PC-3 (cell line): ENCODE measurements at regions not wholly inside any gene's neighbourhood (a gene's known extent, or its start where the extent isn't known, plus 50 kb on each side); places are given as distances from the start of the nearest gene placed in this dataset.
A peak's percentile ranks its signal among the peaks of the same experiment; 100 is the strongest.

ENCODE experiments used
- ATAC-seq: fragments of 200-7000 bp; cut with Tn5 transposase; 2 replicates; pipeline ENCODE4 v1.9.1; 2020; ENCODE audit warnings: mild to moderate bottlenecking, moderate library complexity
- BruUV-seq: library from RNA; stranded (reverse); fragments of 400-500 nt; replicated peaks from 2 replicates; lab custom pipeline; 2021; lab: Mats Ljungman, UMichigan
- CTCF ChIA-PET: fragments of 300-600 bp; sonication (Branson Sonifier 250); formaldehyde crosslinking; loops from one replicate; lab custom pipeline; 2022; ENCODE audit warnings: antibody characterized with exemption; lab: Charles Lee
- POLR2A ChIA-PET: fragments of 300-600 bp; sonication (Branson Sonifier 250); formaldehyde crosslinking; loops from one replicate; lab custom pipeline; 2022; ENCODE audit warnings: antibody characterized with exemption; ENCODE audit not compliant: unreplicated experiment; lab: Charles Lee
- DNase-seq: peaks from one replicate; pipeline ENCODE4 v3.0.0-alpha.2; 2015
- H2AFZ ChIP-seq: fragments of 300-600 bp; sonication (generic); 2 replicates; pipeline ENCODE4 v1.6.0; 2016; ENCODE audit warnings: antibody characterized with exemption, low read length
- H3F3A ChIP-seq: fragments of 300-600 bp; sonication (generic); one replicate; pipeline ENCODE4 v1.6.0; 2017; ENCODE audit warnings: antibody characterized with exemption, low read length, control low read depth, mild to moderate bottlenecking; ENCODE audit not compliant: unreplicated experiment
- H3K27ac ChIP-seq: fragments of 300-600 bp; sonication (generic); 2 replicates; pipeline ENCODE4 v1.5.1; 2016; ENCODE audit warnings: mild to moderate bottlenecking, low read length
- H3K27me3 ChIP-seq: fragments of 300-600 bp; sonication (generic); 2 replicates; pipeline ENCODE4 v1.6.1; 2016; ENCODE audit warnings: low read length, mixed read lengths
- H3K36me3 ChIP-seq: fragments of 300-600 bp; sonication (generic); 2 replicates; pipeline ENCODE4 v1.6.1; 2016; ENCODE audit warnings: low read depth, mixed run types, low read length, mixed read lengths
- H3K4me1 ChIP-seq: fragments of 300-600 bp; sonication (generic); 2 replicates; pipeline ENCODE4 v1.5.1; 2016; ENCODE audit warnings: low read length; ENCODE audit not compliant: insufficient read depth
- H3K4me2 ChIP-seq: fragments of 300-600 bp; sonication (generic); 2 replicates; pipeline ENCODE4 v1.6.0; 2016; ENCODE audit warnings: low read length
- H3K4me3 ChIP-seq: fragments of 300-600 bp; sonication (generic); 2 replicates; pipeline ENCODE4 v1.5.1; 2016; ENCODE audit warnings: mild to moderate bottlenecking, low read length, mixed read lengths
- H3K79me2 ChIP-seq: fragments of 300-600 bp; sonication (generic); 2 replicates; pipeline ENCODE4 v1.6.1; 2017; ENCODE audit warnings: low read length, mixed read lengths
- H3K9ac ChIP-seq: fragments of 300-600 bp; sonication (generic); 2 replicates; pipeline ENCODE4 v1.6.0; 2016; ENCODE audit warnings: mild to moderate bottlenecking, low read length
- H3K9me2 ChIP-seq: fragments of 300-600 bp; sonication (generic); replicated peaks from 2 replicates; pipeline ENCODE4 v1.6.1; 2016; ENCODE audit warnings: mixed run types, low read length, mixed read lengths
- H3K9me3 ChIP-seq: fragments of 300-600 bp; sonication (generic); 2 replicates; pipeline ENCODE4 v1.6.1; 2016; ENCODE audit warnings: low read length, mixed read lengths
- H4K20me1 ChIP-seq: fragments of 300-600 bp; sonication (generic); 2 replicates; pipeline ENCODE4 v1.6.1; 2016; ENCODE audit warnings: low read length, mixed read lengths
- CTCF ChIP-seq: fragments of 300-600 bp; sonication (generic); conservative IDR thresholded peaks from 2 replicates; pipeline ENCODE4 v1.5.1; 2017; ENCODE audit warnings: antibody characterized with exemption, low read depth, mild to moderate bottlenecking, low read length
- EZH2 ChIP-seq: fragments of 300-600 bp; sonication (generic); IDR thresholded peaks from one replicate; pipeline ENCODE4 v1.6.1; 2017; ENCODE audit warnings: antibody characterized with exemption, mild to moderate bottlenecking, low read length; ENCODE audit not compliant: unreplicated experiment
- EZH2phosphoT487 ChIP-seq: fragments of 300-600 bp; sonication (generic); IDR thresholded peaks from 2 replicates; pipeline ENCODE4 v1.6.1; 2018; ENCODE audit warnings: mild to moderate bottlenecking, antibody characterized with exemption, low read length, borderline replicate concordance
- intact Hi-C: fragments of 100-400 bp; cut with micrococcal nuclease; formaldehyde crosslinking; loops from 2 replicates; pipeline ENCODE4 v1.9.0; 2023

GRCh38 chr18:56358608-56359280 lies 279.6 kb downstream of the TXNL1 start:
- Histone ChIP-seq H4K20me1 (no peaks in the 10 kb centered on the region), H3K4me2 (no peak overlapping the region), H3K27ac (no peak overlapping the region), H3K4me3 (no peak overlapping the region), H3K36me3 (no peaks in the 10 kb centered on the region; the same call in 1 of the 2 replicates), H2AFZ (no peak overlapping the region), H3K9me2 (no peaks in the 10 kb centered on the region), H3K27me3 (no peaks in the 10 kb centered on the region), H3K9ac (no peak overlapping the region), H3K9me3 (peaks cover 7% of the 10 kb centered on the region; the same call in 1 of the 2 replicates), H3K4me1 (no peaks in the 10 kb centered on the region), H3K79me2 (no peaks in the 10 kb centered on the region), H3F3A (no peaks in the 10 kb centered on the region)
- DNase-seq (peak; percentile 41), ATAC-seq (peak; percentile 71)
- ChIA-PET CTCF (interaction anchor here (0.7 kb wide), 1 partner anchor 218 kb away, joined by 5 read pairs; no protein-coding TSS in a partner anchor), POLR2A (no interaction called here)
- intact Hi-C loops, result loop anchor here (1.0 kb wide), 1 partner anchor 218 kb away; no protein-coding TSS in a partner anchor
- no TSS peak for BruUV-seq
- no peak for TF ChIP-seq EZH2phosphoT487
- TF ChIP-seq CTCF, result peak; percentile 59

- Histone ChIP-seq H3F3A (no peaks in the 10 kb centered on the region), H3K79me2 (no peaks in the 10 kb centered on the region), H3K9me2 (no peaks in the 10 kb centered on the region), H3K4me3 (no peak overlapping the region), H3K9me3 (no peaks in the 10 kb centered on the region), H3K9ac (no peak overlapping the region), H4K20me1 (no peaks in the 10 kb centered on the region), H3K36me3 (no peaks in the 10 kb centered on the region), H3K27ac (no peak overlapping the region), H2AFZ (no peak overlapping the region), H3K4me2 (no peak overlapping the region), H3K27me3 (no peaks in the 10 kb centered on the region), H3K4me1 (no peaks in the 10 kb centered on the region)
- ChIA-PET CTCF (no interaction called here), POLR2A (no interaction called here)
- intact Hi-C loops, result no loop called here
- TF ChIP-seq CTCF (no peak), EZH2phosphoT487 (no peak), EZH2 (no peak)
- ATAC-seq, result no peak
- BruUV-seq, result no TSS peak
- DNase-seq, result no peak
These were observed 284.6 kb downstream of the TXNL1 start for GRCh38 chr18:56353663-56354260.

- CTCF ChIA-PET, result no interaction called here
- Histone ChIP-seq H2AFZ (no peak overlapping the region), H3F3A (no peaks in the 10 kb centered on the region), H3K9me3 (no peaks in the 10 kb centered on the region), H3K27me3 (no peaks in the 10 kb centered on the region), H4K20me1 (no peaks in the 10 kb centered on the region), H3K9me2 (no peaks in the 10 kb centered on the region), H3K9ac (no peak overlapping the region), H3K4me3 (no peak overlapping the region), H3K79me2 (no peaks in the 10 kb centered on the region), H3K4me2 (no peak overlapping the region), H3K4me1 (no peaks in the 10 kb centered on the region), H3K36me3 (no peaks in the 10 kb centered on the region), H3K27ac (no peak overlapping the region)
- POLR2A ChIA-PET, result no interaction called here
- intact Hi-C loops, result no loop called here
- BruUV-seq, result no TSS peak
- no peak for ATAC-seq
- TF ChIP-seq EZH2 (no peak), CTCF (no peak), EZH2phosphoT487 (no peak)
- no peak for DNase-seq
These were observed 286.4 kb downstream of the TXNL1 start for GRCh38 chr18:56351911-56352500.
